ENCODE measurements at regions not wholly inside any gene's neighbourhood (a gene's known extent, or its start where the extent isn't known, plus 50 kb on each side); places are given as distances from the start of the nearest gene placed in this dataset.
A peak's percentile ranks its signal among the peaks of the same experiment; 100 is the strongest.
"Not testable (repeated sequence)": the region's sequence is repeated elsewhere in the genome, so short reads cannot be mapped to it uniquely, and the experiment has no call there.

DNA sequence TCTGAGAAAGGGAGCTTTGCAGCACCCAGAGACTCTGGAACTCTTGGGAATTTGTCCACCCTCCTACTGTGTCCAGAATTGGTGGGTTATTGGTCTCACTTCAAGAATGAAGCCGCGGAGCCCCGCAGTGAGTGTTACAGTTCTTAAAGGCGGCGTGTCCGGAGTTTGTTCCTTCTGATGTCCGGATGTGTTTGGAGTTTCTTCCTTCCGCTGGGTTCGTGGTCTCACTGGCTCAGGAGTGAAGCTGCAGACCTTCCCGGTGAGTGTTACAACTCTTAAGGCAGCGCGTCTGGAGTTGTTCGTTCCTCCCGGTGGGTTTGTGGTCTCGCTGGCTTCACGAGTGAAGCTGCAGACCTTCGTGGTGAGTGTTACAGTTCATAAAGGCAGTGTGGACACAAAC is 824.7 kb downstream of the LRRTM4 start:
- not testable (repeated sequence) for DNase-seq

DNA sequence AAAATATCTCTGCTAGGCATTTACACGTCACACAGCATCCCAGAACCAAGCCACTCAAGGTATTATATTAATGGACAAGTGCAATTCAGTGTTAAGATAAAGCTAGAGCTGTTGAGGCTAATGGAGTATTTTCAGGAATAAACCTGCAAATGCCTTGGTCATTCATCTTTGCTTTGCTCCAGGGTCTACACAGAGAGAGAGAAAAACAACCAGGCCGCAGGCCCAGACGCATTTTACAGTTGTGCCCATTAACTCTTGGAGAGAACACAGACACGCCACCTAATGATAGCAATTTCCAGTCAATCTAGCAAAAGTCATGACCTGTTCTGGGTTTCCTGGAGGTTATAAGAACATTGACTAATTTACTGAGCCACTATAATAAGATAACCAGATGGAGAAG is 829.3 kb downstream of the LRRTM4 start:
- DNase-seq, result no peak

DNA sequence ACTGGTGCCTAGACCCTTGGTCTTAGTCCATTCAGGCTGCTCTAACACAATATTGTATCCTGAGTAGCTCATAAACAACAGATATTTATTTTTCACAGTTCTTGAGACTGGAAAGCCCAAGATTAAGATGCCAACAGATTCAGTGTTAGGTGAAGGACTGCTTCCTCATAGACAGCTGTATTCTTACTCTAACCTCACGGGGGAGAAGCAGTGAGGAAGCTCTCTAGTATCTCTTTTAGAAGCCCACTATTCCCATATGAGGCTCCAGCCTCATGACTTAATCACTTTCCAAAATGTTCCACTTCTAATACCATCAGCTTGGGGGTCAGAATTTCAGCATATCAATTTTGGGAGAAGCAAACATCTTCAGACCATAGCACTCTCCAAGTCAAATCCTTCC is 833.4 kb downstream of the LRRTM4 start:
- DNase-seq, result no peak

- DNase-seq, result no peak
Measured at GRCh38 chr2:76687923-76688322, 834.3 kb downstream of the LRRTM4 start.

GRCh38 chr2:76684756-76685155 is 837.4 kb downstream of the LRRTM4 start:
- no peak for DNase-seq

- DNase-seq, result no peak
Measured at GRCh38 chr2:76679025-76679396, 843.2 kb downstream of the LRRTM4 start.

GRCh38 chr2:76678383-76679024 is 843.7 kb downstream of the LRRTM4 start:
- no peak for DNase-seq

GRCh38 chr2:76675212-76675611 is 847.0 kb downstream of the LRRTM4 start:
- no peak for DNase-seq

GRCh38 chr2:76672798-76673197 is 849.4 kb downstream of the LRRTM4 start:
- DNase-seq, result no peak

GRCh38 chr2:76669966-76670465 is 852.2 kb downstream of the LRRTM4 start:
- no peak for DNase-seq

GRCh38 chr2:76668279-76668678 is 853.9 kb downstream of the LRRTM4 start:
- DNase-seq, result no peak

GRCh38 chr2:76667821-76668271 is 854.3 kb downstream of the LRRTM4 start:
- DNase-seq, result no peak

GRCh38 chr2:76642129-76642528 is 880.0 kb downstream of the LRRTM4 start:
- DNase-seq, result no peak

- DNase-seq, result no peak
Measured at GRCh38 chr2:76641506-76641905, 880.7 kb downstream of the LRRTM4 start.

- DNase-seq, result no peak
Measured at GRCh38 chr2:76640905-76641304, 881.3 kb downstream of the LRRTM4 start.

DNA sequence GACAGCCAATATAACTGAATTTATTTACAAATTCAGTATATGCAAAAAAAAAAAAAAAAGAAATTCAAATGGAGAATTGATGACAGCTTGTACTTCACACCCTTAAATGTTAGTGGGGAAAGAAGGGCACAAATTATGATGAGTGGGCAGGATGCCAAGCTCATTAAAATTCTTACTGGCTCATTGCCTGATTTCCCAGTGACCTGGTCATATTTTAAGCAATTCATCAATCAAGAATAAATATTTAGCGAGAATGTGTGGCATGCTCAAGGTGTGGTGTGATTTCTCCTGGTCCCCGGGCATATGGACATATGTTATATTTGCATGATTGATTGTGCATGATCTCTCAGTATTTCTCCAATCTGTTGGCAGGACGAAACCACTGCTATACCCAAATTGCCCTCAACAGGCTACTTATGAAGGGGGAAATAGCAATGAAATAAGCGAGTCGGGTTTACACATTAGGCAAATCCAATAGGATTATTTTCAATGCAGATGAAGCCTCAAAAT is 883.0 kb downstream of the LRRTM4 start:
- no peak for DNase-seq

DNA sequence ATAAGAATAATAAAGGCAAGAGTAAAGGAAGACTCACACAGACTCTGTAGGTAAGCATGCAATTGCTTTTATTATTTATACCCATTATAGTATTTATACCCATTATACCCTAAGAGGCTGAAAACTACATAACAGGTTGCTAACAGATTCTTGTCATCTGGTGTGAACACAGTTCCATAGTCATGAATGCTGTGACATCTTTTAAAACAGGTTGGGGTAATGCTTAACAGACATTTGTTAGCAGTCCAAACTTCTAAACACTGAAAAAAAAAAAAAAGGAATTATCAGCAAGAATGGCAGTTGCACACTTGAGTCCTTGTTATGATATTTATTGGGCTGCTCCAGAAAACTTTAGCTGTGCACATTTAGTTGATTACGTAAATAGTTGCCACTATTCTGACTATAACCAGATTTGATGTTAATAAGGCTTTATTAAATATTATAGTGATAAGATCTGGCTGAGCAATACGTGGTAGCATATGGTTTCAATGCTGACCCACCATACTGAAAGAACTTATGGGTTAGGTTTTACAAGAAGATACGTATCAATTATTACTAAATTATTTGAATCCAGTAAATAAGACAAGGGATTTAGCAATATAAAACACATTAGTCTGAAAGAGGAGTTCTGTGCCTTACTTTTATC is 888.8 kb downstream of the LRRTM4 start:
- no peak for DNase-seq

- no peak for DNase-seq
Measured at GRCh38 chr2:76625101-76625500, 897.1 kb downstream of the LRRTM4 start.

GRCh38 chr2:76613330-76613729 is 902.6 kb upstream of the GCFC2 start:
- no peak for DNase-seq

GRCh38 chr2:76612764-76613163 is 902.0 kb upstream of the GCFC2 start:
- no peak for DNase-seq

GRCh38 chr2:76610451-76610850 is 899.7 kb upstream of the GCFC2 start:
- no peak for DNase-seq

GRCh38 chr2:76599732-76600368 is 889.1 kb upstream of the GCFC2 start:
- DNase-seq, result peak; percentile 22

DNA sequence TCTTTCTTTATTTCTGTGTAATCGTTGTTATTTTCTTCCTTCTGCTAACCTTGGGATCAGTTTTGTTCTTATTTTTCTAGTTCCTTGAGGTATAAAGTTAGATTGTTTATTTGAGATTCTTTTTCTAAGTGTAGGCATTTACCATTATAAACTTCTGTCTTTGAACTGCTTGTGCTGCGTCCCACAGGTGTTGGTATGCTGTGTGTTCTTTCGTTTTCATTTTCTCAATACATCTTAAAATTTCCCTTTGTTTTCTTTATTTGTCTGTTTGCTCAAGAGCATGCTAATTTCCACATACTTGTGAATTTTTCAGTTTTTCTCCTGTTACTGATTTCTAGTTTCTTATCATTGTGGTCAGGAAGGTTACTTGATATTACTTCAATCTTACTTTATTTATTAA is 873.8 kb upstream of the GCFC2 start:
- no peak for DNase-seq

DNA sequence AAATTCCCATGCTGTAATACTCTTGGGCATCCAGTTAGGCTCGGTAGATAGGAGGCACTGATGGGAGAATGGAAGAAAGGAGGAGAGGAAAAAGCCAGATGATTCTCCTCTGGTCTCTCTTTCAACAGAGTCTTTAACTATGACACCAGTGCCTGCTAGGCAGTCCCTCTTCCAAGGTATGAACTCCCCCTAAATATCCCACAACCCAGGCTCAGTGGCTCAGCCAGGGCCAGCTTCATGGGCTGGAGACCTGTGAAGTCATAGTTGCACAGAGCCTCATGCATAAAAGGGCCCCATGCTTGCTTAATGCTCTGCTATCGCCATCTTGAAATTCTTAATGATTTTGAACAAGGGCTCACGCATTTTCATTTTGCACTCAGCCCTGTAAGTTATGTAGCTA is 869.2 kb upstream of the GCFC2 start:
- DNase-seq, result no peak
